ENCODE measurements at regions not wholly inside any gene's neighbourhood (a gene's known extent, or its start where the extent isn't known, plus 50 kb on each side); places are given as distances from the start of the nearest gene placed in this dataset.

DNA sequence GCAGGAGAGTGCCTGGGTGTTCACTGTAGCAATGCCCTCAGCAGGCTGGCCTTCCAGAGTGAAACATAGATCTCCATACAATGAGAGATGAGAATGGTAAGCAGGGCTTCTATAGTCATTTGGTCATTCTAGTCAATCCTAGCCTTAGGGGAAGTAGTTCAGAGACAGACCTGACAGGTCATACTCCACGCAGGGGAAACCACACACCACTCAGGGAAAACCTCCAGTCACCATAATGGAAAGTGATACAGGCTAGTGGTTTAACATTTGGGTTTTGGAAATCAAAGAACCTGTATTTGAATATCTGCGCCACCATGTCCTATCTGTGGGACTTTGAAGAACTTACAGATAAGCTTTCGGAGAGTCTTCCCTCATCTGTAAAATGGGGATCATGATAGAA, 425.7 kb upstream of the PPP2R3A start:
- intact Hi-C loops (cut with micrococcal nuclease), result no loop called here
- Mint-ChIP-seq H3K36me3 (ENCODE audit: low read depth) (no peaks in the 10 kb centered on the region), H3K9me3 (peaks cover 5% of the 10 kb centered on the region), H3K27ac (no peak overlapping the region), H3K4me1 (ENCODE audit: low read depth) (no peaks in the 10 kb centered on the region), H3K4me3 (no peak overlapping the region), H3K27me3 (ENCODE audit: low read depth) (no peaks in the 10 kb centered on the region)
- no peak for DNase-seq
- CTCF ChIA-PET, result no interaction called here

DNA sequence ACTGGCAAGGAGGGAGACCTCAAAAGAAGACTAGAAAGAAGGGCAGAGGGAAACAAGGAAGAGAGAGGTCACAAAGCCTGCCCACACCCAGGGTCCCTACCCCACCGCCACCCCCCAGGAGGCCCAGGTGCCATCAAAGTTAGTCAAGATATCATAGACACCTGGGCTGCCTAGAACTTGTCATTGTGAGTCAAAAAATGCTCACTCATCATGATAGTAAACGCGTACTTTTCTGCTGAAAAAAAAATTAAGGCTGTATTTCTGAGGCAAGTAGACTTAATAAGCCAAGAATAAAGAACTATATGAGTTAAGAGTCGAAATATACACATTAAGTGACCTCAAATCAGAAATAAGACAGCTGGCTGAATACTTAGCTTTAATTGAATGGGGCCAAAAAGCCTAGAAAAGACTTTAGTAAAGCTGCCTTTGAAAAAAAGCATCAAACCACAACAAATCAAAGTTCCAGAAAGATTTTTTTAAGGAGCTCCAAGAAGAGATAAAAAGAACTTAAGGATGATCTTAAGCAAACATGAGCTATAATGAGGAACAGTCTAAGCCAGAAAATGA, 415.5 kb upstream of the PPP2R3A start:
- no peaks in the 10 kb centered on the region for H3K4me1 Mint-ChIP-seq (ENCODE audit: low read depth)
- intact Hi-C loops (cut with micrococcal nuclease), result no loop called here
- DNase-seq, result no peak
- H3K27me3 Mint-ChIP-seq (ENCODE audit: low read depth), result peaks cover 3% of the 10 kb centered on the region
- H3K4me3 Mint-ChIP-seq, result no peak overlapping the region
- no peaks in the 10 kb centered on the region for H3K9me3 Mint-ChIP-seq
- CTCF ChIA-PET, result no interaction called here
- no peaks in the 10 kb centered on the region for H3K36me3 Mint-ChIP-seq (ENCODE audit: low read depth)
- no peak overlapping the region for H3K27ac Mint-ChIP-seq

DNA sequence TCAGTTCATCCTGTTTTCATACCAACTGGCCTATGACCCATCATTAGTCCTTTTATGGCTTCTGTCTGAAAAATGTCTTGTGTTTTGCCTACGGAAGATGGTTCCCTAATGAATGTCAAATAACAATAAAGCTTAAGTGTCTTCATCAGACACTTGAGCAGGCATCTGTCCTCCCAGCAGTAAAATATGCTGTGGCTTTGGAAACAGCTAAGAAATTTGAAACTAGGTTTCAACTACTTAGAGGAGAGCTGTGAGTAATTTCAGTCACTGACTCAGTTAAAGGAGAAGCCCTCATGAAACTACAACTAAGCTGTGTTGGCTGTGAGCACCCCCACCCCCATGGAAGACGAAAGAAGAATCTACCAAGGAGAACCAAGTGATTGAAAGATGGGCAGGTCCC, 409.4 kb upstream of the PPP2R3A start:
- Mint-ChIP-seq H3K27me3 (ENCODE audit: low read depth) (no peaks in the 10 kb centered on the region), H3K36me3 (ENCODE audit: low read depth) (no peaks in the 10 kb centered on the region), H3K4me1 (ENCODE audit: low read depth) (no peaks in the 10 kb centered on the region), H3K27ac (no peak overlapping the region), H3K4me3 (no peak overlapping the region), H3K9me3 (no peaks in the 10 kb centered on the region)
- CTCF ChIA-PET, result no interaction called here
- no peak for DNase-seq
- intact Hi-C loops (cut with micrococcal nuclease), result no loop called here

DNA sequence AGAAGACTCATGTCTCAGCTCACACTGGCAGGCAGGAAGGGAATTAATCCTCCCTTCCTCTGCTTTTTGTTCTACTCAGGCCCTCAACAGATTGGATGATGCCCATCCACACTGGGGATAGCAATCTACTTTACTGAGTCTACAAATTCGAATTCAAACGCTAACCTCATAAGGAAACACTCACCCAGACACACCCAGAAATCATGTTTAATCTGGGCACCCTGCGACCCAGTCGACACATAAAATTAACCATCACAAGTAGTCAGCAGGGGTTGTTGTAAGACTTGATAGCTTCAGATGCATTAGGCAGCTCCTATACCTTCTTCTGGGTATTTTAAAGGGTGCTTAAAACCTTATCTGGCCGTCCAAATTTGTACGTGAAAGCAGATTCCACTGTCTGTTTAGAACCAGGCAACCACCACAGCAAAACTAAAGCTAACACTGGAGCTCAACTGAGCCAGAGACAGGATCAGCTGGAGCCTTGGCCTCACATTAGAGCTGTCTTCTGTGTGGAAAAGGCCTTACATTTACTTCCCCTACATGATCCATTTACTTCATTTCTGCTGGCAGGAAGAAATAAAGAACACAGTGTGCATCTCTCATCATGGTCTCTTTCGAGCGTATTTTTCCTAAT, 407.3 kb upstream of the PPP2R3A start:
- Mint-ChIP-seq H3K4me1 (ENCODE audit: low read depth) (no peaks in the 10 kb centered on the region), H3K27ac (no peak overlapping the region), H3K36me3 (ENCODE audit: low read depth) (no peaks in the 10 kb centered on the region), H3K27me3 (ENCODE audit: low read depth) (no peaks in the 10 kb centered on the region), H3K9me3 (no peaks in the 10 kb centered on the region), H3K4me3 (no peak overlapping the region)
- CTCF ChIA-PET, result no interaction called here
- DNase-seq, result no peak
- intact Hi-C loops (cut with micrococcal nuclease), result no loop called here

DNA sequence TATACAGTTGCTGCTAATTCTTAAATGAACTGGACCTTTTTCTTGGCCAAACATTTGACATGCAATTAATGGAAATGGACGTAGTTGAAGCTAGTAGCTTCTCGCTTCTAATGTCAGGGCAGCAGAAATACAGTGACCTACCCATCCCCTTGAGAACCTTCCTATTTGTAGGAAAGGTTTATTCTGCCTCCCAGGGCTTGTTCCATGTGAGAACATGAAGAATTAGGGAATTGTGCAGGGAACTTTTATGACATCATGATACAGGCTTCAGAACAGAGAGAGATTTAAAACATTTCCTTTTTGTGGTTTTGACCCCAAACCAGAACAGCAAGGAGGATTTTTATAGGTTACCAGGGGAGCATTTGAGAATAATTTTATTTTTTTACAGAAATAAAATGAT, 406.6 kb upstream of the PPP2R3A start:
- Mint-ChIP-seq H3K4me1 (ENCODE audit: low read depth) (no peaks in the 10 kb centered on the region), H3K4me3 (no peak overlapping the region), H3K9me3 (no peaks in the 10 kb centered on the region), H3K27me3 (ENCODE audit: low read depth) (no peaks in the 10 kb centered on the region), H3K27ac (no peak overlapping the region), H3K36me3 (ENCODE audit: low read depth) (no peaks in the 10 kb centered on the region)
- CTCF ChIA-PET, result no interaction called here
- no peak for DNase-seq
- intact Hi-C loops (cut with micrococcal nuclease), result no loop called here

DNA sequence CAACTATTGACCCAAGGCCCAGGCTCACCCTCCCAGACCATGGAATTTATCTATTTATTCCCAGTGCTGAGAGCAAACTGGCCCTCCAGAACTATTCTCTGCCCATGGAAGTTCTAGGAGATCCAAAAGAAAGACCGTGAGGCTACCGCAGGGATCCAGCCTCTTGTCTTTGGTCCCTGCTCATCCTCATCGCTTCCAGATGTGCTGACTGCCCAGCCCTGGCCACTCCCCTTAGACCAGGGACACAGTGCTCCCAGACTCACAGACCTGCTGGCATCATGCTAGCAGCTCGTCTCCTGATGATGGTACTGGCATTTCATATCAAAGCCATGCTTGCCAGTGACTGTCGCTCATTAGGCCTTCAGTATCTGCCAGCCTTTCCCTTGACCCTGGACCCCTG, 405.7 kb upstream of the PPP2R3A start:
- no peaks in the 10 kb centered on the region for H3K4me1 Mint-ChIP-seq (ENCODE audit: low read depth)
- no peak overlapping the region for H3K27ac Mint-ChIP-seq
- H3K9me3 Mint-ChIP-seq, result no peaks in the 10 kb centered on the region
- DNase-seq, result no peak
- H3K4me3 Mint-ChIP-seq, result no peak overlapping the region
- CTCF ChIA-PET, result no interaction called here
- no peaks in the 10 kb centered on the region for H3K36me3 Mint-ChIP-seq (ENCODE audit: low read depth)
- intact Hi-C loops (cut with micrococcal nuclease), result no loop called here
- H3K27me3 Mint-ChIP-seq (ENCODE audit: low read depth), result no peaks in the 10 kb centered on the region

DNA sequence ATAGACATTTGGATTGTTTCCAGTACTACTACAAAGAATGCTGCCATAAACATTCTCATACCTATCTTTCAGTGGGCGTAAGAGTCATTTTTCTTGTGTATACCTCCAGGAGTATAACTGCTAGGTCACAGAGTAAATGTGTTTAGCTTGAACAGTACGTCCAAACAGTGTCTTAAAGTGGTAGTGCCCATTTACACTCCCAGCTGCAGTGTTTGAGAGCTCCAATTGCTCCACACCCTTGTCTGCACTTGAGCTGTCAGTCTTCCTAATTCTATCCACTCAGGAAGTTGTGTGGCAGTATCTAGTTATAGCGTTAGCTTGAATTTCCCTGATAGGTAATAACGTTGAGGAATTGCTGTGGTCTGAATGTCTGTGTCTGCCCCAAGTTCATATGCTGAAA, 404.7 kb upstream of the PPP2R3A start:
- intact Hi-C loops (cut with micrococcal nuclease), result no loop called here
- CTCF ChIA-PET, result no interaction called here
- Mint-ChIP-seq H3K36me3 (ENCODE audit: low read depth) (no peaks in the 10 kb centered on the region), H3K4me3 (no peak overlapping the region), H3K4me1 (ENCODE audit: low read depth) (no peaks in the 10 kb centered on the region), H3K27ac (no peak overlapping the region), H3K27me3 (ENCODE audit: low read depth) (no peaks in the 10 kb centered on the region), H3K9me3 (no peaks in the 10 kb centered on the region)
- DNase-seq, result no peak

DNA sequence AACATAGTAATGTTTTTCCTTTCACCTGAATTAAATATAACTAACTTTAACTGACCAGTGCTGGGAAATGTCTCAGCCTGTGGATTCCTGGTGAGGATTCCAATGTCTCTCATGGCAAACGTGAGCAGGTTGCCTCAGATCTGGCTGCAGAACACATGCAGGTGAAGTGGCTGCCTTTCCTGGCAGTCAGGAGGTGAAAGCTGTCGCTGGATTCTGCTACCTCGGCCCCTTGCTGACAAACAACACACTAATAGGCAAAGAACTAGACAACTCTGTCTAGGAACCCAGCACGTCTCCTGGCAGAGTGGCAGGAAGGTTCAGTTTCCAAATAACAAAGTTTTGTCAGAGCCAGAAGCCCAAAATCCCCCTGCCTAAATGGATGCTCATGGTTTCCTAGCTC, 400.8 kb upstream of the PPP2R3A start:
- Mint-ChIP-seq H3K27me3 (ENCODE audit: low read depth) (no peaks in the 10 kb centered on the region), H3K36me3 (ENCODE audit: low read depth) (no peaks in the 10 kb centered on the region), H3K4me3 (no peak overlapping the region), H3K27ac (no peak overlapping the region), H3K9me3 (no peaks in the 10 kb centered on the region), H3K4me1 (ENCODE audit: low read depth) (no peaks in the 10 kb centered on the region)
- intact Hi-C loops (cut with micrococcal nuclease), result no loop called here
- DNase-seq, result no peak
- CTCF ChIA-PET, result no interaction called here

DNA sequence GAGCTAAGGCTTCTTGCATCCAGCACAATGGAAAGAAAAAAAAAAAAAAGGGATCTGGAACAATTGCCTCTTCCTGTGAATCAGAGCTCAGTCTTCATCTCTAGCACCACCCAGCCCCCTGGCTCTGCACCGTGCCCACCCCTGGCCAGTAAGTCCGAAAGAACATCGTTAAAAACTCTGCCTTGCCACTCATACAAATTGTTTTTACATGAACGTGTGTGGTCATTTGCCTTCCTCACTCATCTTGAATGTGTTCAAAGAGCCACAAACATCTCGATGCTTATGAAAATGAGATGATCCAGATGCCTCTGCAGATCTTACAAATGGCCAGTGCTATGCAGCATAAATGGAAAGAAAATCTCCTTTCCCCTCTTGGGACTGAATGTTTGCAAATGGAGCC, 400.0 kb upstream of the PPP2R3A start:
- H3K36me3 Mint-ChIP-seq (ENCODE audit: low read depth), result no peaks in the 10 kb centered on the region
- H3K9me3 Mint-ChIP-seq, result no peaks in the 10 kb centered on the region
- DNase-seq, result no peak
- H3K4me3 Mint-ChIP-seq, result no peak overlapping the region
- no peak overlapping the region for H3K27ac Mint-ChIP-seq
- CTCF ChIA-PET, result no interaction called here
- H3K27me3 Mint-ChIP-seq (ENCODE audit: low read depth), result no peaks in the 10 kb centered on the region
- intact Hi-C loops (cut with micrococcal nuclease), result no loop called here
- H3K4me1 Mint-ChIP-seq (ENCODE audit: low read depth), result no peaks in the 10 kb centered on the region

DNA sequence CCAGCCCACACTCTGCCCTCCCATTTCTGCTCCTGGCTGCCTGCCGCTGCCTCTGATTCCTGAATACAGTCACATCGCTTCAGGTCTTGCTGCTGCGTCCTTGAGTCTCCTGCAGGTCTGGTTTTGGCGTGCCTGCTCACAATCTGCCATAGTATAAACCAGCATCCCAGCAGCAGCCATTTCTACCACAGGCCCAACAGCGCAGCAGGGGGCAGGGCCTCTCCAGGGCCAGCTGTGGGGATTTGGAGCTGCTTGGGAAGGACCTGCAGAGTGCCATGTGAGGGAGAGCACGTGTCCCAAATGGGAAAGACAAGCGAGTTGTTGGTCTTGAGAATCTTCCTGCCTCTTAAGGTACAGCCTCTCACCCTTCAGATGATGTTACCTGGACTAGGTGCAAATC, 398.3 kb upstream of the PPP2R3A start:
- DNase-seq, result no peak
- no peak overlapping the region for H3K27ac Mint-ChIP-seq
- no peak overlapping the region for H3K4me3 Mint-ChIP-seq
- intact Hi-C loops (cut with micrococcal nuclease), result no loop called here
- H3K36me3 Mint-ChIP-seq (ENCODE audit: low read depth), result no peaks in the 10 kb centered on the region
- no peaks in the 10 kb centered on the region for H3K27me3 Mint-ChIP-seq (ENCODE audit: low read depth)
- no peaks in the 10 kb centered on the region for H3K4me1 Mint-ChIP-seq (ENCODE audit: low read depth)
- H3K9me3 Mint-ChIP-seq, result no peaks in the 10 kb centered on the region
- CTCF ChIA-PET, result no interaction called here

DNA sequence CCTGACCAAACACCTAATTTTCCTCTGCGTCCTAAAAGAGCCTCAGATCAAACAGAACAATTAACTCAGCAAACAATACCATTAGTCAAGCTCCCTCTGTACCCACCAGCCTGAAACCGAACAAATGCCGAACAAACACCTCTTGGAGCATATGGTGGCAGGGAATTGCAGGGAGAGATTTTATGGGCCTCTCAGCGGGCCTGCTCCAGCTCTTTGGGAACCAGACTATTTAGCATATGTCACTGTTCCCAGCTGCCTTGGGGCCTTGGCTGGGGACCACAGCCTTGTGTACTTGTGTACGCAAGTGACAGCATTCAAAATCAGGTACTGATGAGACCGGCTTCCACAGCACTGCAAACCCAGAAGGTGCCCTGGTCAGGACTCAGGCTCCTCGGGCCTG, 388.8 kb upstream of the PPP2R3A start:
- Mint-ChIP-seq H3K27me3 (ENCODE audit: low read depth) (peaks cover 2% of the 10 kb centered on the region), H3K27ac (no peak overlapping the region), H3K4me1 (ENCODE audit: low read depth) (no peaks in the 10 kb centered on the region), H3K36me3 (ENCODE audit: low read depth) (no peaks in the 10 kb centered on the region), H3K4me3 (no peak overlapping the region), H3K9me3 (no peaks in the 10 kb centered on the region)
- intact Hi-C loops (cut with micrococcal nuclease), result no loop called here
- CTCF ChIA-PET, result no interaction called here
- DNase-seq, result no peak

DNA sequence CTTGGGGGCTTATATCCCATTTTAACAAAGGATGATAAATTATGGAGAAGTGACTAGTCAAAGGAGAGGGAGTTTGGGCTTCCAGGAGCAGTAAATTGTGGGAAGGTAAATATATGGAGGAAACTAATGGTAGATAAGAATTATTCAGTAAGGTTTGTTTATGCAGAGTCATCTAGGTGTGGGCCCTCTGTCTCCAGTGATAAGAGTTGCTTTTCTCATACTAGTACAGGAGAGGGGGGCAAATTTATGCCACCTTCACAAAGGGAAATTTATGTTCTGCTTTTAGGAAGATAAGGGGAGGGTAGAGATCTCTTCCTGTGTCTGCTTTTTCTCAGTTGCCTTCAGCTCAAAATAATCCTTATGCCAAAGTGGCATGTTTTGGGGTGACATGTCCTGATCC, 383.7 kb upstream of the PPP2R3A start:
- Mint-ChIP-seq H3K36me3 (ENCODE audit: low read depth) (no peaks in the 10 kb centered on the region), H3K27me3 (ENCODE audit: low read depth) (no peaks in the 10 kb centered on the region), H3K27ac (no peak overlapping the region), H3K9me3 (no peaks in the 10 kb centered on the region), H3K4me1 (ENCODE audit: low read depth) (no peaks in the 10 kb centered on the region), H3K4me3 (no peak overlapping the region)
- CTCF ChIA-PET, result no interaction called here
- no peak for DNase-seq
- intact Hi-C loops (cut with micrococcal nuclease), result no loop called here

DNA sequence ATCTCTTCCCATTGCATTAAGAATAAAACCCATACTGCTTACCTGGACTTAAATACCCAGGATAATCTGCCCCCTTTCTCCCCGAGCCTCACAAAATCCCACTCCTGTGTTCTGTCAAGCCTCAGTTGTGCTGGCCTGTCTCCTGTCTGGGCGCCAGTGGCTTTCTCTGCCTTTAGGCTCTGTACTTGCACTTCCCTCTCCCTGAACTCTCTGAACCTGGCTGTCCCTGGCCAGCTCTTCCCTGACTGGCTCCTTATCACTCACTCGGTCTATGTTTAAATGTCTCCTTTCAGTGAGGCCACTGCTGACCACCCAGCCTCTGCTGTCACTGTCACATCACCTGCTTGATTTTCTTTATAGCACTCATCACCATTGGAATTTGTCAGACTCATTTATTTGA, 382.7 kb upstream of the PPP2R3A start:
- H3K4me1 Mint-ChIP-seq (ENCODE audit: low read depth), result no peaks in the 10 kb centered on the region
- CTCF ChIA-PET, result no interaction called here
- no peaks in the 10 kb centered on the region for H3K27me3 Mint-ChIP-seq (ENCODE audit: low read depth)
- H3K4me3 Mint-ChIP-seq, result no peak overlapping the region
- H3K9me3 Mint-ChIP-seq, result no peaks in the 10 kb centered on the region
- intact Hi-C loops (cut with micrococcal nuclease), result no loop called here
- H3K36me3 Mint-ChIP-seq (ENCODE audit: low read depth), result no peaks in the 10 kb centered on the region
- no peak for DNase-seq
- no peak overlapping the region for H3K27ac Mint-ChIP-seq

DNA sequence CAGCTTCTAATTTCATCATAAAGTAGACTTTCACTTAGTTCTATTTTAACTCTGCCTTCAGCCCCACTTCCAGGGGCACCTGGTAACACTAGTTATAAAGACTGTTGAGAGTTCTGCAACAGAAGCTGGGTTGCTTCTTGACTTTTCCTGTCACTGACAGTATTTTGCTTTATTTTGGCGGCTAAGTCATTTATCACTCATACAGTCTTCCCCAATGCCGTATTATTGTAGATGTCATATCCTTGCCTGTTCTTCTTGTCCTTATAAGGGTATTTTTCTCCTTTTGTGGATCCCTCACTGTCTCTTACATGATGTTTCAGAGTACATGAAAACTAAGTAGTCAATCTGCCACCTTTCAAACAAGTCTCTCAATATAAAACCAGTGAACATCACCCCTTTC, 369.0 kb upstream of the PPP2R3A start:
- Mint-ChIP-seq H3K4me1 (ENCODE audit: low read depth) (no peaks in the 10 kb centered on the region), H3K9me3 (peaks cover 8% of the 10 kb centered on the region), H3K36me3 (ENCODE audit: low read depth) (no peaks in the 10 kb centered on the region), H3K4me3 (no peak overlapping the region), H3K27ac (no peak overlapping the region), H3K27me3 (ENCODE audit: low read depth) (peaks cover 2% of the 10 kb centered on the region)
- CTCF ChIA-PET, result no interaction called here
- DNase-seq, result no peak
- intact Hi-C loops (cut with micrococcal nuclease), result no loop called here
